HL-60 (cell line): ENCODE measurements at regions not wholly inside any gene's neighbourhood (a gene's known extent, or its start where the extent isn't known, plus 50 kb on each side); places are given as distances from the start of the nearest gene placed in this dataset.

Experiments
- POLR2AphosphoS5 ChIP-seq: IDR thresholded peaks from 2 replicates; pipeline ENCODE4 v1.6.1; 2012; ENCODE audit warnings: low read depth
- SPI1 ChIP-seq: IDR thresholded peaks from 2 replicates; pipeline ENCODE4 v1.6.1; 2012; ENCODE audit warnings: low read depth, mild to moderate bottlenecking, borderline replicate concordance
- TF ChIP-seq, protein P1 (sequence below): IDR thresholded peaks from one replicate; pipeline ENCODE4 v1.5.1; 2011; ENCODE audit warnings: low read length, control low read depth, inconsistent platforms; ENCODE audit not compliant: insufficient read depth
- TF ChIP-seq, protein P2 (sequence below): IDR thresholded peaks from 2 replicates; pipeline ENCODE4 v1.6.1; 2012; ENCODE audit warnings: low read depth; ENCODE audit not compliant: insufficient replicate concordance

DNA sequence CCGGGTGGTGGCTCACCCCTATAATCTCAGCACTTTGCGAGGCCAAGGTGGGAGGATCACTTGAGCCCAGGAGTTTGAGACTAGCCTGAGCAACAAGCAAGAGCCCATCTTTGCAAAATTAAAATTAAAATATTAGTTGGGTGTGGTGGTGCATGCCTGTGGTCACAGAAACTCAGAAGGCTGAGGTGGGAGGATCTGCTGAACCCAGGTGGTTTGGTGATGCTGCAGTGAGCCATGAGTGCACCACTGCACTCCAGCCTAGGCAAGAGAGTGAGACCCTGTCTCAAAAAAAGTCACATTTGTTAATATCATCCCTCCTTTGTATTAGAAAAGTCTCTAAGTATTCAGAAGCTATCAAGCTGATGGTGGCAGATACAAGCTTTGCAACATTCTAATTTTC is 317.5 kb downstream of the ANKRD30A start:
- TF ChIP-seq, protein P1, sequence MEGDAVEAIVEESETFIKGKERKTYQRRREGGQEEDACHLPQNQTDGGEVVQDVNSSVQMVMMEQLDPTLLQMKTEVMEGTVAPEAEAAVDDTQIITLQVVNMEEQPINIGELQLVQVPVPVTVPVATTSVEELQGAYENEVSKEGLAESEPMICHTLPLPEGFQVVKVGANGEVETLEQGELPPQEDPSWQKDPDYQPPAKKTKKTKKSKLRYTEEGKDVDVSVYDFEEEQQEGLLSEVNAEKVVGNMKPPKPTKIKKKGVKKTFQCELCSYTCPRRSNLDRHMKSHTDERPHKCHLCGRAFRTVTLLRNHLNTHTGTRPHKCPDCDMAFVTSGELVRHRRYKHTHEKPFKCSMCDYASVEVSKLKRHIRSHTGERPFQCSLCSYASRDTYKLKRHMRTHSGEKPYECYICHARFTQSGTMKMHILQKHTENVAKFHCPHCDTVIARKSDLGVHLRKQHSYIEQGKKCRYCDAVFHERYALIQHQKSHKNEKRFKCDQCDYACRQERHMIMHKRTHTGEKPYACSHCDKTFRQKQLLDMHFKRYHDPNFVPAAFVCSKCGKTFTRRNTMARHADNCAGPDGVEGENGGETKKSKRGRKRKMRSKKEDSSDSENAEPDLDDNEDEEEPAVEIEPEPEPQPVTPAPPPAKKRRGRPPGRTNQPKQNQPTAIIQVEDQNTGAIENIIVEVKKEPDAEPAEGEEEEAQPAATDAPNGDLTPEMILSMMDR = no peak
- TF ChIP-seq, protein P2, sequence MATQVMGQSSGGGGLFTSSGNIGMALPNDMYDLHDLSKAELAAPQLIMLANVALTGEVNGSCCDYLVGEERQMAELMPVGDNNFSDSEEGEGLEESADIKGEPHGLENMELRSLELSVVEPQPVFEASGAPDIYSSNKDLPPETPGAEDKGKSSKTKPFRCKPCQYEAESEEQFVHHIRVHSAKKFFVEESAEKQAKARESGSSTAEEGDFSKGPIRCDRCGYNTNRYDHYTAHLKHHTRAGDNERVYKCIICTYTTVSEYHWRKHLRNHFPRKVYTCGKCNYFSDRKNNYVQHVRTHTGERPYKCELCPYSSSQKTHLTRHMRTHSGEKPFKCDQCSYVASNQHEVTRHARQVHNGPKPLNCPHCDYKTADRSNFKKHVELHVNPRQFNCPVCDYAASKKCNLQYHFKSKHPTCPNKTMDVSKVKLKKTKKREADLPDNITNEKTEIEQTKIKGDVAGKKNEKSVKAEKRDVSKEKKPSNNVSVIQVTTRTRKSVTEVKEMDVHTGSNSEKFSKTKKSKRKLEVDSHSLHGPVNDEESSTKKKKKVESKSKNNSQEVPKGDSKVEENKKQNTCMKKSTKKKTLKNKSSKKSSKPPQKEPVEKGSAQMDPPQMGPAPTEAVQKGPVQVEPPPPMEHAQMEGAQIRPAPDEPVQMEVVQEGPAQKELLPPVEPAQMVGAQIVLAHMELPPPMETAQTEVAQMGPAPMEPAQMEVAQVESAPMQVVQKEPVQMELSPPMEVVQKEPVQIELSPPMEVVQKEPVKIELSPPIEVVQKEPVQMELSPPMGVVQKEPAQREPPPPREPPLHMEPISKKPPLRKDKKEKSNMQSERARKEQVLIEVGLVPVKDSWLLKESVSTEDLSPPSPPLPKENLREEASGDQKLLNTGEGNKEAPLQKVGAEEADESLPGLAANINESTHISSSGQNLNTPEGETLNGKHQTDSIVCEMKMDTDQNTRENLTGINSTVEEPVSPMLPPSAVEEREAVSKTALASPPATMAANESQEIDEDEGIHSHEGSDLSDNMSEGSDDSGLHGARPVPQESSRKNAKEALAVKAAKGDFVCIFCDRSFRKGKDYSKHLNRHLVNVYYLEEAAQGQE = no peak
- TF ChIP-seq POLR2AphosphoS5 (no peak), SPI1 (no peak)
